Fibroblast of skin of abdomen (primary cell): ENCODE measurements at regions not wholly inside any gene's neighbourhood (a gene's known extent, or its start where the extent isn't known, plus 50 kb on each side); places are given as distances from the start of the nearest gene placed in this dataset.
"Not testable (repeated sequence)": the region's sequence is repeated elsewhere in the genome, so short reads cannot be mapped to it uniquely, and the experiment has no call there.

ENCODE experiments used
- DNase-seq: peaks from one replicate; pipeline ENCODE4 v3.0.0-alpha.2; 2013

DNA sequence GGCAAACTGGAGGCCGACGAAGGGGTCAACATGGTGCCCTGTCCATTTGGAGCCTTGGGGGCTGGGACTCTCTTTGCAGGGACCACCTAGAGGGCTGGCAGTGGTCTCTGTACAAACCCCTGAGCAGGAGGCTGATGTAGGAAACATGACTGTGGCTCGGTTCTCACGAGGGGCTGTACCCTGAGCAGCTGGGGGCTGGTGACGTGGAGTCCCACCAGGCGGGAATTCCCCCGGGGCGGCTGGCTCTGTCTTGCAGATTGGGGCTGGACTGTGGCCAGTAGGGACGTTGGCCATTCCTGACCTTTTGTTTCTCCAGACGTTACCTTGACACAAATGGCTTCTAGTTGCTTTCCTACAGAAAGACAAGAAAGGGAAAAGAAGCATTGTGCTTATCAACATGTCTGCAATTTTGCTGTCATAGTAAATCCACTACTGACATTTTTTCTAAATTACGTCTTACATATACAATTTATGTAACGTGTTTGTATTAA is 115.6 kb upstream of the PRKX start:
- not testable (repeated sequence) for DNase-seq

GRCh38 chrX:3828378-3829040 is 115.1 kb upstream of the PRKX start:
- DNase-seq, result not testable (repeated sequence)

DNA sequence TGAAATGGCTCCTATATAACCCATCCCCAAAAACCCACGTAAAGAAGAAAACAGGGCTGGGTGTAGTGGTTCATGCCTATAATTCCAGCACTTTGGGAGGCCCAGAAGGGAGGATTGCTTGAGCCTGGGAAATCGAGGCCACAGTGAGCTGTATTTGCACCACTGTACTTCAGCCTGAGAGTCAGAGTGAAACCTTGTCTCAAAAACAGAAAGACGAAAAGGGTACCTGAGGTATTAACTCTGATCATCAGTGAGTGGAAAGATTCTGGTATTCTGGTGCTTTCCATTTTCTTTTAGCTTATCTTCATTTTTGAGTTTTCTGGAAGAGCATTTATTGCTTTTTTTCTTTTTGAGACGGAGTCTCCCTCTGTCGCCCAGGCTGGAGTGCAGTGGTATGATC is 110.6 kb upstream of the PRKX start:
- not testable (repeated sequence) for DNase-seq

DNA sequence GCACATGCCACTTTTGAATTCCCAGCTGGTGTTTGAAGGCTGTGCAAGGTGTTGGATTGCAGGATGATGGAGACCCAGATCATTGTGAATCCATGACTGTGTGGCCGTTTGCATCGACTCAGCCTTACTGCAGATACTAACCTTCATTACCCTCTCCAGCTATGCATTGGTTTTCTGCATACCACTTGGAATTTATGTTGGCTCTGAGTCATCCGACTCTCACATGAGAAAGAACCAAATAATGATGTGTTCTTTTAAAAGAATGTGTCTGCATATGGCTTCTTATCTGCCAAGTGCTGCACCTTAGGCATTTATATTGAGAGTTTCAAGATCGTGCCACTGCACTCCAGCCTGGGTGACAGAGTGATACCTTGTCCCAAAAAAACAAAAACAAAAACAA is 106.7 kb upstream of the PRKX start:
- peak; percentile 86 for DNase-seq

- DNase-seq, result not testable (repeated sequence)
Observed at GRCh38 chrX:3817480-3817879, 104.0 kb upstream of the PRKX start.

- peak; percentile 21 for DNase-seq
Observed at GRCh38 chrX:3815896-3816664, 102.6 kb upstream of the PRKX start.

- peak; percentile 31 for DNase-seq
Observed at GRCh38 chrX:3811331-3812311, 98.2 kb upstream of the PRKX start.

DNA sequence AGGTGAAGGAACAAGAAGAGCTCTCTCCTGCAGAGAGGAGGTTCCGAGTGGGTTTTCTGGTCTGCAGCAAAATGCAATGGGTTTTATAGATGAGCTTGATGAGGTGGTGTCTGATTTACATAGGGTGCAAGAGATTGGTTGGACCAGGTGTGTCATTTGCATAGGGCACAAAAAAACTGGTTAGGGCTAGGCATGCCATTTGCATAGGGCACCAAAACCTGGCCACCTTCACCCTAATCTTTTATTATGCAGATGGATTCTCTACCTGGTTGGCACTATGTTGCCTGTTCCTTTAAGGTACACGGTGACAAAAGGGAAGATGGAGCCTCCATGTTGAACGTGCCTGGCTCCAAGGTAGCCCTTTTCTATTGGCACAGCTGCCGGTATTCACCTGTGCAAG is 94.5 kb upstream of the PRKX start:
- DNase-seq, result no peak

GRCh38 chrX:3806630-3807029 is 93.2 kb upstream of the PRKX start:
- DNase-seq, result no peak

- no peak for DNase-seq
Observed at GRCh38 chrX:3803713-3804112, 90.3 kb upstream of the PRKX start.

DNA sequence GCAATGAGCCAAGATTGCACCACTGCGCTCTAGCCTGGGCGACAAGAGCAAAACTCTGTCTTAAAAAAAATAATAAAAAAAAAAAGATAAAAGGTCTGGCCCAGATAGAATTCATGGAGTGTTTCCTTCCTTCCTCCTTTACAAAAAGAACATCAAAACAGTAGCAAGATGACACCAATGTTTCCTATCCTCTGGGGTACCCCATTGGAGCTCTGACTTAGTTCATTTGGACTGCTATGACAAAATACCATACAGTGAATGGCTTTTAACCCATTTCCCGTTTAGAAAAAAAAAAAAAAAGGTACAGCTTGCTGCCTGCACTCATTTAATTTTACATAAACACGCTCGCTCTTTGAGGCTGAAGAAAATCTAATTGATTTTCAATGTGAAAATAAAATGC is 89.9 kb upstream of the PRKX start:
- DNase-seq, result no peak

GRCh38 chrX:3795411-3795810 is 82.0 kb upstream of the PRKX start:
- not testable (repeated sequence) for DNase-seq

- no peak for DNase-seq
Observed at GRCh38 chrX:3791449-3791848, 78.0 kb upstream of the PRKX start.

- DNase-seq, result no peak
Observed at GRCh38 chrX:3788494-3789233, 75.2 kb upstream of the PRKX start.

DNA sequence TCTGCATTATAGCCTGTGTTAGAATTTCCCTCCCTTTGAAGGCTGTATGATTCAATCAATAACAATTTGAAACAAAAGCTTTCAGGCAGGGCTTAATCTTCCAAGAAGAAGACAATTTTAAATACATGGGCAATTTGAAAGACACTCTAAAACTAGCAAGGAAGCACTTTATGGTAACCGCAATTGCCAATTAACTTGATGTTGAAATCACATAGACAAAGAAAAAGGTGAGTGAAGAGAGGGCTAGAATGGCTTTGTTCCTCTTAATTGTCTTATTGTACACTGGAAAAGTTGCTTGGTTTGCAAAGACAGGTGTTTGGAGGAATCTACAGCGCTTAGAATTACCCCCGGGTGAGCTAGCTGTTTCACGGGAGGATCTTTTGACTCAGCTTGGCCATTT is 74.4 kb upstream of the PRKX start:
- DNase-seq, result no peak

GRCh38 chrX:3785822-3786221 is 72.4 kb upstream of the PRKX start:
- not testable (repeated sequence) for DNase-seq

GRCh38 chrX:3780564-3780963 is 67.1 kb upstream of the PRKX start:
- no peak for DNase-seq

- DNase-seq, result no peak
Observed at GRCh38 chrX:3779546-3779945, 66.1 kb upstream of the PRKX start.

- DNase-seq, result no peak
Observed at GRCh38 chrX:3777416-3777815, 64.0 kb upstream of the PRKX start.

GRCh38 chrX:3771766-3772165 is 58.3 kb upstream of the PRKX start:
- DNase-seq, result no peak

GRCh38 chrX:3768881-3769280 is 55.4 kb upstream of the PRKX start:
- DNase-seq, result no peak
